ENCODE measurements at regions not wholly inside any gene's neighbourhood (a gene's known extent, or its start where the extent isn't known, plus 50 kb on each side); places are given as distances from the start of the nearest gene placed in this dataset.
"Not testable (repeated sequence)": the region's sequence is repeated elsewhere in the genome, so short reads cannot be mapped to it uniquely, and the experiment has no call there.

DNA sequence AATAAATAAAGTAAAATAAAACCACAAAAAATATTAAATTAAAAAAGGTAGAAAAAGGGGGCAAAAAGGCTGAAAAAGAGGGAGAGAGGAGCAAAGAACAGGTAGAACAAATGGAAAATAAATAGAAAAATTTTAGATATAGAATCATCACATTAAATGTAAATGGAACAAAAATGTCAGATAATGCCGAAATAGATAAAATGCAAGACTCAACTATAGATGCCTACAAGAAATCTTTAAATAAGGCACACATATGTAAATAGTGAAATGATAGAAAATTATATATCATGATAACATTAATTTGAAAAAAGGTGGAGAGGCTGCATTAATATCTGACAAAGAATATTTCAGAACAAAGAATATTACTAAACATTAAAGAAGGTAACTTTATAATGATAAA, 477.1 kb upstream of the SPRY2 start:
- Histone ChIP-seq H3K4me1 (ENCODE audit: insufficient read depth, low read length) (no peaks in the 10 kb centered on the region), H3K36me3 (ENCODE audit: low read depth, low read length) (no peaks in the 10 kb centered on the region), H3F3A (ENCODE audit: low read length, unreplicated experiment) (no peaks in the 10 kb centered on the region), H3K79me2 (ENCODE audit: low read length) (no peaks in the 10 kb centered on the region), H3K9me2 (replicated peaks; ENCODE audit: low read length) (no peaks in the 10 kb centered on the region), H4K20me1 (ENCODE audit: low read length) (no peaks in the 10 kb centered on the region), H2AFZ (ENCODE audit: low read length) (no peak overlapping the region), H3K4me2 (ENCODE audit: low read length) (no peak overlapping the region), H3K9me3 (ENCODE audit: low read length) (no peaks in the 10 kb centered on the region), H3K4me3 (ENCODE audit: low read length) (no peak overlapping the region), H3K27me3 (ENCODE audit: low read length) (no peaks in the 10 kb centered on the region), H3K9ac (ENCODE audit: low read length) (no peak overlapping the region), H3K27ac (ENCODE audit: low read length) (no peak overlapping the region)
- CTCF ChIA-PET: no interaction called here
- DNase-seq (no peak), ATAC-seq (no peak)
- POLR2A ChIA-PET (ENCODE audit: unreplicated experiment): no interaction called here
- TF ChIP-seq EZH2 (IDR thresholded peaks at IDR 0.05; ENCODE audit: low read length, unreplicated experiment) (no peak), EZH2phosphoT487 (IDR thresholded peaks at IDR 0.05; ENCODE audit: borderline replicate concordance, low read length) (no peak)
- TF ChIP-seq, protein P1, sequence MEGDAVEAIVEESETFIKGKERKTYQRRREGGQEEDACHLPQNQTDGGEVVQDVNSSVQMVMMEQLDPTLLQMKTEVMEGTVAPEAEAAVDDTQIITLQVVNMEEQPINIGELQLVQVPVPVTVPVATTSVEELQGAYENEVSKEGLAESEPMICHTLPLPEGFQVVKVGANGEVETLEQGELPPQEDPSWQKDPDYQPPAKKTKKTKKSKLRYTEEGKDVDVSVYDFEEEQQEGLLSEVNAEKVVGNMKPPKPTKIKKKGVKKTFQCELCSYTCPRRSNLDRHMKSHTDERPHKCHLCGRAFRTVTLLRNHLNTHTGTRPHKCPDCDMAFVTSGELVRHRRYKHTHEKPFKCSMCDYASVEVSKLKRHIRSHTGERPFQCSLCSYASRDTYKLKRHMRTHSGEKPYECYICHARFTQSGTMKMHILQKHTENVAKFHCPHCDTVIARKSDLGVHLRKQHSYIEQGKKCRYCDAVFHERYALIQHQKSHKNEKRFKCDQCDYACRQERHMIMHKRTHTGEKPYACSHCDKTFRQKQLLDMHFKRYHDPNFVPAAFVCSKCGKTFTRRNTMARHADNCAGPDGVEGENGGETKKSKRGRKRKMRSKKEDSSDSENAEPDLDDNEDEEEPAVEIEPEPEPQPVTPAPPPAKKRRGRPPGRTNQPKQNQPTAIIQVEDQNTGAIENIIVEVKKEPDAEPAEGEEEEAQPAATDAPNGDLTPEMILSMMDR (conservative IDR thresholded peaks at IDR 0.05; ENCODE audit: low read depth, low read length): no peak
- intact Hi-C loops (cut with micrococcal nuclease): no loop called here
- BruUV-seq (replicated peaks): no TSS peak

DNA sequence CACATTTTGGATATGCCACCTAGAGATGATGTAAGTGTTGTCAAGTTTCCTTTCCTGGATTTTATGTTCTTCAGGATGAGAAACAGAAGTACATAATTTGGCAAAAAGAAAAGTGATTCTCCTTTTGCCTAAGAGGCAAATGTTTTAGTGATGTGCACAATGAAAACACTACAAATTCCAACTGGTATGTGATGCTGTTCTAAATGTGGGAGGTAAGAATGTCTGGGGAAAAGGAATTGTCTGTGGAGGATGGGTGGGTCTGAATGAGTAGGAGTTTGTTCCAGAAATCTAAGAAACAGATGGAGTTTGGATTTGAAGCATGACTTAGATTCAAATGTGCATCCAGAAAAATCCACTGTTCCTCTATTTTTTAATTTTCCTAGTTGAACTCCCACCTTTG, 473.6 kb upstream of the SPRY2 start:
- no TSS peak for BruUV-seq (replicated peaks)
- intact Hi-C loops (cut with micrococcal nuclease): no loop called here
- H3K27me3 ChIP-seq (ENCODE audit: low read length): no peaks in the 10 kb centered on the region
- H3K9me2 ChIP-seq (replicated peaks; ENCODE audit: low read length): no peaks in the 10 kb centered on the region
- H3K79me2 ChIP-seq (ENCODE audit: low read length): no peaks in the 10 kb centered on the region
- H3K9me3 ChIP-seq (ENCODE audit: low read length): no peaks in the 10 kb centered on the region
- no peak overlapping the region for H3K27ac ChIP-seq (ENCODE audit: low read length)
- no peaks in the 10 kb centered on the region for H3F3A ChIP-seq (ENCODE audit: low read length, unreplicated experiment)
- ChIA-PET CTCF (no interaction called here), POLR2A (ENCODE audit: unreplicated experiment) (no interaction called here)
- no peak overlapping the region for H3K4me3 ChIP-seq (ENCODE audit: low read length)
- no peaks in the 10 kb centered on the region for H4K20me1 ChIP-seq (ENCODE audit: low read length)
- TF ChIP-seq, protein P1 (conservative IDR thresholded peaks at IDR 0.05; ENCODE audit: low read depth, low read length): no peak
- TF ChIP-seq EZH2phosphoT487 (IDR thresholded peaks at IDR 0.05; ENCODE audit: borderline replicate concordance, low read length) (no peak), EZH2 (IDR thresholded peaks at IDR 0.05; ENCODE audit: low read length, unreplicated experiment) (no peak)
- H3K4me1 ChIP-seq (ENCODE audit: insufficient read depth, low read length): no peaks in the 10 kb centered on the region
- DNase-seq: no peak
- no peak for ATAC-seq
- H2AFZ ChIP-seq (ENCODE audit: low read length): no peak overlapping the region
- no peak overlapping the region for H3K9ac ChIP-seq (ENCODE audit: low read length)
- no peaks in the 10 kb centered on the region for H3K36me3 ChIP-seq (ENCODE audit: low read depth, low read length)
- no peak overlapping the region for H3K4me2 ChIP-seq (ENCODE audit: low read length)

DNA sequence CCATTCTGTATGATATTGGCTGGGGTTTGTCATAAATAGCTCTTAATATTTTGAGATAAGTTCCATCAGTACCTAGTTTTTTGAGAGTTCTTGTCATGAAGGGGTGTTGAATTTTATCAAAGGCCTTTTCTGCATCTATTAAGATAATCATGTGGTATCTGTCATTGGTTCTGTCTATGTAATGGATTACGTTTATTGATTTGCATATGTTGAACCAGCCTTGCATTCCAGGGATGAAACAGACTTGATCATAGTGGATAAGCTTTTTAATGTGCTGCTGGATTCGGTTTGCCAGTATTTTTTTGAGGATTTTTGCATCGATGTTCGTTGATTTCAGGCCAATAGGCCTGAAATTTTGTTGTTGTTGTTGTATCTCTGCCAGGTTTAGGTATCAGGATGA, 469.4 kb upstream of the SPRY2 start:
- H3K9me3 ChIP-seq (ENCODE audit: low read length); H2AFZ ChIP-seq (ENCODE audit: low read length); H3K4me3 ChIP-seq (ENCODE audit: low read length); ATAC-seq; H3F3A ChIP-seq (ENCODE audit: low read length, unreplicated experiment); H3K4me1 ChIP-seq (ENCODE audit: insufficient read depth, low read length); intact Hi-C loops (cut with micrococcal nuclease); CTCF ChIA-PET; H3K36me3 ChIP-seq (ENCODE audit: low read depth, low read length); H4K20me1 ChIP-seq (ENCODE audit: low read length); H3K79me2 ChIP-seq (ENCODE audit: low read length); H3K27ac ChIP-seq (ENCODE audit: low read length); H3K9me2 ChIP-seq (replicated peaks; ENCODE audit: low read length); H3K9ac ChIP-seq (ENCODE audit: low read length); H3K27me3 ChIP-seq (ENCODE audit: low read length); H3K4me2 ChIP-seq (ENCODE audit: low read length); DNase-seq; POLR2A ChIA-PET (ENCODE audit: unreplicated experiment); BruUV-seq (replicated peaks): not testable (repeated sequence)
